Mesendoderm (in vitro differentiated cells): ENCODE measurements at regions not wholly inside any gene's neighbourhood (a gene's known extent, or its start where the extent isn't known, plus 50 kb on each side); places are given as distances from the start of the nearest gene placed in this dataset.

Source experiments
- DNase-seq: peaks from one replicate; pipeline ENCODE4 v3.0.0; 2013
- H2AK5ac ChIP-seq: 2 replicates; pipeline ENCODE4 v1.6.1; 2013; ENCODE audit warnings: low read length, inconsistent platforms
- H2BK120ac ChIP-seq: 2 replicates; pipeline ENCODE4 v1.6.1; 2013; ENCODE audit warnings: low read depth, mild to moderate bottlenecking, low read length, moderate library complexity, mixed read lengths
- H2BK15ac ChIP-seq: replicated peaks from 2 replicates; pipeline ENCODE4 v1.6.1; 2013; ENCODE audit warnings: low read depth, mild to moderate bottlenecking, moderate library complexity
- H2BK5ac ChIP-seq: 2 replicates; pipeline ENCODE4 v1.6.1; 2013; ENCODE audit warnings: low read length, inconsistent platforms
- H3K18ac ChIP-seq: 2 replicates; pipeline ENCODE4 v1.6.1; 2013; ENCODE audit warnings: mild to moderate bottlenecking, low read length, mixed read lengths
- H3K23ac ChIP-seq: one replicate; pipeline ENCODE4 v1.6.1; 2013; ENCODE audit warnings: low read length
- H3K27ac ChIP-seq: 2 replicates; pipeline ENCODE4 v1.5.1; 2013; ENCODE audit warnings: low read depth, mild to moderate bottlenecking, inconsistent platforms, low read length, moderate library complexity
- H3K27me3 ChIP-seq: 2 replicates; pipeline ENCODE4 v1.6.1; 2013; ENCODE audit warnings: low read length, control low read depth, mild to moderate bottlenecking, inconsistent platforms; ENCODE audit not compliant: insufficient read depth, poor library complexity
- H3K36me3 ChIP-seq: 2 replicates; pipeline ENCODE4 v1.6.1; 2013; ENCODE audit warnings: low read length, inconsistent platforms; ENCODE audit not compliant: control insufficient read depth, insufficient read depth
- H3K4ac ChIP-seq: one replicate; pipeline ENCODE4 v1.6.1; 2013; ENCODE audit warnings: low read depth, mild to moderate bottlenecking, low read length, moderate library complexity
- H3K4me1 ChIP-seq: 2 replicates; pipeline ENCODE4 v1.6.1; 2013; ENCODE audit warnings: low read depth, low read length, inconsistent platforms; ENCODE audit not compliant: control insufficient read depth
- H3K4me2 ChIP-seq: 2 replicates; pipeline ENCODE4 v1.6.1; 2013; ENCODE audit warnings: low read length
- H3K4me3 ChIP-seq: 2 replicates; pipeline ENCODE4 v1.5.1; 2013; ENCODE audit warnings: mild to moderate bottlenecking, low read length
- H3K56ac ChIP-seq: one replicate; pipeline ENCODE4 v1.6.1; 2013; ENCODE audit warnings: low read length
- H3K79me1 ChIP-seq: 2 replicates; pipeline ENCODE4 v1.6.1; 2013; ENCODE audit warnings: low read length, inconsistent platforms
- H3K79me2 ChIP-seq: 2 replicates; pipeline ENCODE4 v1.6.1; 2013; ENCODE audit warnings: mild to moderate bottlenecking, low read length; ENCODE audit not compliant: control insufficient read depth, insufficient read depth
- H3K9ac ChIP-seq: 2 replicates; pipeline ENCODE4 v1.6.1; 2013; ENCODE audit warnings: low read length, inconsistent platforms
- H4K5ac ChIP-seq: one replicate; pipeline ENCODE4 v1.6.1; 2013; ENCODE audit warnings: low read length
- H4K8ac ChIP-seq: one replicate; pipeline ENCODE4 v1.6.1; 2013; ENCODE audit warnings: low read depth, mild to moderate bottlenecking, control low read depth, low read length, moderate library complexity
- WGBS: extraction: QIAGEN DNeasy Blood & Tissue Kit; methylation state at CpG from one replicate; pipeline ENCODE4 v1.1.7; 2013; ENCODE audit warnings: low lambda C conversion rate, missing lambda C conversion rate; ENCODE audit not compliant: insufficient coverage; ENCODE audit errors: extremely low coverage; 5-methylcytosine and 5-hydroxymethylcytosine counted together

DNA sequence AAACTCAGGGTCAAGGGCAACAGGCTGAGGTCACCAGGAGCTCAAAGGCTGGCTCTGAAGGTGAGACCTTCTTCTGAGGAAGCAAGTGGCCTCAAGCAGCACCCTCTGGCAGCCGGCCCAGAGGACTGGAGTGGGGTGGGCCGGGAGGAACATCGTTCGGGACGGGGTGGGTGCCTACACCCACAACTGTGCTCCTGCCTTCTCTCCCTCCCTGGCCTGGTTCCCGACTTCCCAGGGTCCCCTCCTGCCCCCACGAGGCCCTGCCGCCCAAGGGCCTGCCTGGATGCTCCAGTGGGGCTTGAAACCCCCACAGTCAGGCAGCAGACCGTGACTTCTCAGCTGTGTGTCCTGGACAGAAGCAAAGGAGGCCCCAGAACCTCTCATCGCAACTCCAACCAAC is 195.7 kb downstream of the IGLL1 start:
- WGBS = no CpG with 5 or more reads among the region's 10 CpGs
- H4K8ac ChIP-seq = no peak overlapping the region

DNA sequence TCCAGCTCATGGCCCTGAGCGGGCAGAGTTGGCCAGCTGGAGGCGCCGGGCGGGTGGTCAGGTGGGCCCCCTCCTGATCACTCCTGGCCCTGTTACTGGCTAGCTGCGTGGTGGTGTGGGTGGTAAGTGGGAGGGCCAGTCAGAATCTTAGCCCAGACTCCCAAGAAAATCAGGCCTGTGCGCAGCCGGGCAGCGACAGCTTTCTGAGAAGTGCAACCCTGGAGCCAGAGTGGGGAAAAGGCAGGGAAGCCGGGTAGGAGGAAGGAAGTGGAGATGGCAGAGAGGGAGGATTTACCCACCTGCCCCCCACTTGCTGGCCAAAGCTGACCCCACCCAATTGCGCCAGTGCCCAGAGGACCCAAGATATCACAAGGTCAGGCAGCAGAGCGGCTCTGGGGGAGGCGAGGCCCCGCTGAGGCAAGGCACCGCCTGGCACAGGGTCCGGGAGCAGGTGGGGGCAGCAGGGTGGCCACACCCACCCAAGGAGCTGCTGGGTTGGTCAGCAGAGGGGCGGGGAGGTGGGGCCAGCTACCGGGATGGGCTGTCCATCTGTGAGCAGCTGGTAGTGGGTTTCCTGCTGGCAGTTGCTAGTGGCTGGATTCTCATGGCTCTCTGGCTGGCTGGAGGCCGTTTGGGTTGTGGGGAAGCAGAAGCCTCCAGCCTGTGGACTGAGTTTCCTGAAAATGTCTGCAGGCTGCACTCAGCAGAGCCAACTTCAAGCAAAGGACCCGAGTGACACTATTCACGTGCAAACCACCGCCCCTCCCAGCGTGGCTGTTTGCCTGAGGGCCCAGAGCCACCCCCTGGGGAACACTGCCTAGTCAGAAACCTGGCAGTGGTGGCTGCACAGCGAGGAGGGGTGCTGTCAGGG is 196.4 kb downstream of the IGLL1 start:
- Histone ChIP-seq H2BK15ac (no peak overlapping the region), H3K79me1 (no peaks in the 10 kb centered on the region)

More for the DNA sequence above, 195.7 kb downstream of the IGLL1 start:
- Histone ChIP-seq H3K4me1 (peaks cover 5% of the 10 kb centered on the region), H3K4me2 (no peak overlapping the region), H3K4ac (no peak overlapping the region), H2BK15ac (no peak overlapping the region), H3K9ac (no peak overlapping the region), H4K5ac (no peak overlapping the region), H3K4me3 (no peak overlapping the region), H3K27me3 (no peaks in the 10 kb centered on the region), H3K27ac (no peak overlapping the region), H3K79me2 (no peaks in the 10 kb centered on the region), H3K56ac (peak overlapping the region; percentile 17), H2BK5ac (no peak overlapping the region), H3K18ac (no peak overlapping the region), H3K36me3 (no peaks in the 10 kb centered on the region), H3K23ac (no peak overlapping the region), H3K79me1 (no peaks in the 10 kb centered on the region), H2AK5ac (no peak overlapping the region), H2BK120ac (no peak overlapping the region)
- no peak for DNase-seq

DNA sequence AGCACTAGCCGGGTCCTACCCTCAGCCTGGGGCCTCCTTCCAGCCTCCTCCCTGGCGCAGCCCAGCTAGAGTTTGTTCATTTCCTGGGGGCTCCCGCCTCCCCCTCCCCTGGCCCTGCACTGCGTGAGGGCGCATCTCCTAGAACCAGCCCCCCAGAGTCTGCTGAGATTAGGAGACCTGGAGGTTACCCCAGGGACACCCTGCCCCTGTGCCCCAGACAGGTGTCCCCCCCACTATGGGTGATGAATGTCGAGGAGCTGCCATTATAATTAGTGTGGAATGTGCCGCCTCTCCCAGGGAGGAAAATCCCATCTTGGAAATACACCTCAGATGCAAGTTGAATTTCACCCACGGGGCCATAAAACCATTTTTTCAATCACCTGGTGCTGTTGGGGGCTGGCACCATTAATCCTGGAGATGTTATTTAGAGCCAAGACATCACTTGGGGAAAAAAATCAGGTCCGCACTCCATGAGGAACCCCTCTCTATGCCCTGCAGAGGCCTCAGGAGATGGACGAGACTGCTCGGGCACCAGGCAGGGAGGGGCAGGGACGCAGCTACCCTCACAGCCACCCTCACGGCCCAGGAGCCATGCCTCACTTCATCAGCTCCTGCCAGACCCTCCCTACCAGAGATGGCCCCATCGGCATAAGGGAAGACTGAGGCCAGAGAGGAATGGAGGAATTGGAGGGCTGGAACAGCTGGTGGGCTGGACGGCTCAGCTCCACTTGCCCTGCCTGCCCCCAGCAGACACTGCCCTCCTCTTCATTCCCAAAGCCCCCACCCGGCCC is 197.5 kb downstream of the IGLL1 start:
- Histone ChIP-seq H2BK120ac (no peak overlapping the region), H3K4me3 (no peak overlapping the region), H3K36me3 (no peaks in the 10 kb centered on the region), H3K23ac (no peak overlapping the region), H4K5ac (no peak overlapping the region), H3K9ac (no peak overlapping the region), H3K27me3 (no peaks in the 10 kb centered on the region), H3K27ac (no peak overlapping the region), H2BK15ac (no peak overlapping the region), H2BK5ac (no peak overlapping the region), H4K8ac (no peak overlapping the region), H3K18ac (no peak overlapping the region), H3K79me2 (no peaks in the 10 kb centered on the region), H3K56ac (no peak overlapping the region), H3K4me2 (no peak overlapping the region), H3K4me1 (peaks cover 5% of the 10 kb centered on the region), H3K79me1 (no peaks in the 10 kb centered on the region), H3K4ac (no peak overlapping the region), H2AK5ac (no peak overlapping the region)
- no peak for DNase-seq
- WGBS = no CpG with 5 or more reads among the region's 16 CpGs

More for the DNA sequence above, 196.4 kb downstream of the IGLL1 start:
- Histone ChIP-seq H3K27me3 (no peaks in the 10 kb centered on the region), H3K23ac (no peak overlapping the region), H2BK5ac (no peak overlapping the region), H3K27ac (no peak overlapping the region), H2BK120ac (no peak overlapping the region), H3K79me2 (no peaks in the 10 kb centered on the region), H4K5ac (no peak overlapping the region), H3K4me1 (peaks cover 5% of the 10 kb centered on the region), H3K56ac (peak overlapping the region; percentile 3), H3K4me2 (no peak overlapping the region), H3K36me3 (no peaks in the 10 kb centered on the region), H3K4ac (no peak overlapping the region), H3K4me3 (no peak overlapping the region), H4K8ac (no peak overlapping the region), H3K9ac (no peak overlapping the region), H3K18ac (no peak overlapping the region), H2AK5ac (no peak overlapping the region)
- peak; percentile 57 for DNase-seq
- WGBS = no CpG with 5 or more reads among the region's 23 CpGs

DNA sequence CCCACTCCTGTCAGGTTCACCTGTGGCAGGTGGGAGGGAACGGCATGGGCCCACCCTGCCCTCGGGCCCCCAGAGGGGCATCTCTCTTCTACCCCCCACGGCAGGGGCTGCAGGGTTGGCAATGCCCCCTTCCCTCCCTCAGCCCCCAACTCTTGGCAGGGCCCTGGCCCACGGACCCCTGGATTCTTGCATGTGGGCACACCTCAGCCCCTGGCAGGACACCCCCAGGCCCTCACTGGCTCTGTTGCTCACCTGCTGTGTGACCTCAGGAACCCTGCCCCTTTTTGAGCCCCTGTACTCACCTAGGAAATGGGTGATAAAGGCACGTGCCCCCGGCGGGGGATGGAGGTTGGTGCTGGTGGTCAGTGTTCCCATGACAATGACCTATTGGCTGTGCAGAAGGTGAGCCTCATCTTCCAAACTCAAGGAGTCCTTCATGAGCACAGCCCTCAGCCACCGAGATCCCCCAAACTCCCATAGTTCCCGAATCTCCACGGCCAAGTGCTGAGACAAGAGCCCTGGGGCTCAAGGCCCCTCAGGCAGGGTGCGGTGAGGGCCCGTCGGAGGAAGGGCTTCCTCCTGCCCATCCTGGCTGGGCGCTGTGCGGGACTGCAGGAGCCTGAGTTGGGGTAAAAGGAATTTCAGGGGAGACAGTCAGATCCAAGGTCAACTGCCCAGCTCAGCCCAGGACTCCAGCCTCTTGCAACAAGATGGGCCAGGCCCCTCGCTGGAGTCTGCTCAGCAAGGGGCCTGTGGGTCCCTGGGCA is 198.2 kb downstream of the IGLL1 start:
- H3K4me1 ChIP-seq = peaks cover 5% of the 10 kb centered on the region
- no peak overlapping the region for H3K4me3 ChIP-seq
- H2BK120ac ChIP-seq = no peak overlapping the region
- no peak overlapping the region for H2AK5ac ChIP-seq
- H3K79me2 ChIP-seq = no peaks in the 10 kb centered on the region
- H3K4ac ChIP-seq = no peak overlapping the region
- DNase-seq = no peak
- no peak overlapping the region for H3K23ac ChIP-seq
- H3K27ac ChIP-seq = no peak overlapping the region
- no peak overlapping the region for H3K56ac ChIP-seq
- no peak overlapping the region for H2BK15ac ChIP-seq
- H3K27me3 ChIP-seq = no peaks in the 10 kb centered on the region
- no peak overlapping the region for H2BK5ac ChIP-seq
- no peak overlapping the region for H4K8ac ChIP-seq
- no CpG with 5 or more reads among the region's 16 CpGs for WGBS
- no peak overlapping the region for H3K18ac ChIP-seq
- H3K9ac ChIP-seq = no peak overlapping the region
- no peaks in the 10 kb centered on the region for H3K79me1 ChIP-seq
- no peak overlapping the region for H3K4me2 ChIP-seq
- H4K5ac ChIP-seq = no peak overlapping the region
- H3K36me3 ChIP-seq = no peaks in the 10 kb centered on the region

DNA sequence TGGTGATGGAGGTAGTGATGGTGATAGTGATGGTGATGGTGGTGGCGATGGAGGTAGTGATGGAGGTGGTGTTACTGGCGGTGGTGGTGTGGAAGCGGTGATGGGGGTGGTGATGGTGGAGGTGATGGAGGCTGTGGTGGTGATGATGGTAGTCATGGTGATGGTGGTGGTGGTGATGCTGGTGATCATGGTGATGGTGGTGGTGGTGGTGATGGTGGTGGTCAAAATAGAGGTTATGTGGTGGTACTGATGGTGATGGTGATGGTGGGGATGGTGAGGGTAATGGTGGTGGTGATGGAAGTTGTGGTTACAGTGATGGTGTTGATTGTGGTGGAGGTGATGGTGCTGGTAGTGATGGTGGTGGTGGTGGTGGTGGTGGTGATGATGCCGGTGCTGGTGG is 199.2 kb downstream of the IGLL1 start:
- WGBS = no CpG with 5 or more reads among the region's 4 CpGs
- H3K4ac ChIP-seq = no peak overlapping the region
- no peak overlapping the region for H4K5ac ChIP-seq
- H3K23ac ChIP-seq = no peak overlapping the region
- H2BK120ac ChIP-seq = no peak overlapping the region
- DNase-seq = no peak
- H3K56ac ChIP-seq = no peak overlapping the region
- H2BK15ac ChIP-seq = no peak overlapping the region
- H3K18ac ChIP-seq = no peak overlapping the region
- H4K8ac ChIP-seq = no peak overlapping the region
- H3K36me3 ChIP-seq = no peaks in the 10 kb centered on the region
- no peak overlapping the region for H2AK5ac ChIP-seq
- H3K4me3 ChIP-seq = no peak overlapping the region
- no peaks in the 10 kb centered on the region for H3K79me1 ChIP-seq
- H2BK5ac ChIP-seq = no peak overlapping the region
- H3K4me2 ChIP-seq = no peak overlapping the region
- H3K27ac ChIP-seq = no peak overlapping the region
- H3K9ac ChIP-seq = no peak overlapping the region
- H3K79me2 ChIP-seq = no peaks in the 10 kb centered on the region
- peaks cover 5% of the 10 kb centered on the region for H3K4me1 ChIP-seq
- H3K27me3 ChIP-seq = no peaks in the 10 kb centered on the region
